ENCODE measurements at regions not wholly inside any gene's neighbourhood (a gene's known extent, or its start where the extent isn't known, plus 50 kb on each side); places are given as distances from the start of the nearest gene placed in this dataset.

DNA sequence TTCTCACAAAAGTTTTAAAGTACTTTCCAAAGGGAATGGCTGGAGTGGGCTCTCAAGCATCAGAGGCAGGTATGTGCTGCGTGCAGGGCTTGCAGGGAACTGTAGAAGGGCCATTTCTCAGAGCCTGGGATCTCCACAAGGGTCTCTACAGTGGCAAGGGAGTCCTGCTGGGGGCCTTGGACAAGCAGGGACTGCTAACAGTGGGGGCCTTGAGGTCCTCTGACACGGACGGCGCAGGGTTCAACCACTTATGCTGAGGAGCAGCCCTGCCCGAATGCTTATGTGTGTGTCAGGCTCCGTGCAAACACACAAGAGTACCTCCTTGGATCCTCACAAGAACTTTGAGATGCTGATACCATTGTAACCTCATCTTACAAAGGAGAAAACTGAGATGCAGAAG, 342.1 kb upstream of the COBL start:
- DNase-seq = no peak

DNA sequence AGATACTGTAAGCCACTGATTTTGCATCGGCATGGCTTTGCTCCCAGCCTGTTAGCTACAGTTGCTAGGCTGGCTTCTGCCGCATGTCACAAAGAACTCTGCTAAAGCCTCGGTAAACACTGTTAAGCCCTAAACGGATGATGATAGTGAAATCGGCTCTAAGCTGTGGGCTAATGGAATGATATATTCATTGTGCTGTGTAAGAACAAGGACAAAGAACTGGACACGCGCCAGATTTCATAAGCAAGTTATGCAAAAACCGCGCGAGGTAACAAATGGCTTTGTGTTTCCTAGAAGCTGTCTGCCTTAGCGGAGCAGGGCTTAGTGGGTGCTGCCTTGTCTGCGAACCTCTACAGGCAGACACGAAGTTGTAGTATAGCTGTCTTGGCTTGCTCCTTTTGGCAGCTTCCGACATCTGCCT, 331.3 kb upstream of the COBL start:
- no peak for DNase-seq

DNA sequence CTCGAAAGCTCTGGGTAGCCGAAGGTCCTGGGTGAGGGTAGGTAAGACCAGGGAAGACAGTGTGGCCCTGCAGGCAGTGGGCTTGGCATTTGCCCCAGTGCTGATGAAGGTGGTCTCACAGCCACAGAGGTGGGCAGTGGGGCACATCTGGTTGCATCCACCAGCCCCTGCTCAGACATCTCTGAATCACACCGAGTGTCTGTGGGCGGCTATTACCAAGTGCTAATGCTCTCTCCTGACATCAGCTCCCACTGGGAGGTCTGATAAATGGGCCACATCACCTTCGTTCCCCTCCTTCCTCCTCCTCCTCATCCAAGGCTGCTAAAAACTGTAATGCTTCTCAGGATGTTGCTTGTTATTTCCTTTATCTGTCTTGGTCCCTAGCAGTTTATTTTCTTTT, 330.9 kb upstream of the COBL start:
- no peak for DNase-seq

DNA sequence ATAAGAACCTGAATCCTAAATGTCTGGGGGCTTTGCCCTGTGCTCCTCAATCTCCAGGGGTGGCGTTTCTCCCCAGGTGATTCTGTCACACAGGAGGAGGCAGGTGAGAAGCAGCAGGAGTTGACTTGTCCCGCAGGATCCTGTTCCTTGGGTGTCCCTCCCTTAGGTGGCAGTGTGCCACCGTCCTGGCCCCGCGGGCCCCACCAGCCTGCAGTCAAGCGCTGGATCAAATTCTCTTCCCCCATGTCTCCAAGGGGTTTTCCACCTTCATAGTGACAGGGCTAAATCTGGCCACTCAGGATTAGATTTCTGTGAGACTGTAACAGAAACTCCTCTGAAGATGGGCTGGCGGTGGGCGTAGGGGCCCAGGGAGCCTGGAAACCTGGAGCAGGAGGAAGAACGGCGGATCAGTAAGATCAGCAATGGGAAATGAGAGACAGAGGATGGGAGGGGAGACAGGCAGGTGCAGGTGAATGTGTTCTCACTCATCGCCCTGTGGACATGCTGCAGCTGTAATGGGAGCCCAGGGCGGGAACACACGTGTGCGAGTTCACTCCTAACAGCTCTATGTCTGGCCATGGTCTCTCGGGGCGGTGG, 329.2 kb upstream of the COBL start:
- no peak for DNase-seq

DNA sequence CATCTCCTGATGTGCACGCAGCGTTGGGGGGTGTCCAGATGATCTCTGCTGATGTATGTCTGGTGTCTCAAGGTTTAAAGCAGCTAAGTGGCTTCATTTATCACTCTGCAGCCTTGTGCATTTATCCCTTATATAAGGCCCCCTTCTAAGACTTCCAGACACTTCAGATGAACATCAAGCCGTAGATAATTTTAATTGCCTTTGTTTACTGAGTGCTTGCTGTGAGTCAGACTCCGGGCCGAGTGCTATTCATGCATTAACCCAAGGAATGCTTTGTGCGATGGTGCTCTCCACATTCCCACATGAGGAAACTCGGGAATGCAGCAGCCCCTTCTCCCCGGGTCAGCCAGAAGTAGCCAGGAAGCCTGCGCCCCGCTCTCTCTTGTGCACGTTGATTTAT, 328.6 kb upstream of the COBL start:
- no peak for DNase-seq

DNA sequence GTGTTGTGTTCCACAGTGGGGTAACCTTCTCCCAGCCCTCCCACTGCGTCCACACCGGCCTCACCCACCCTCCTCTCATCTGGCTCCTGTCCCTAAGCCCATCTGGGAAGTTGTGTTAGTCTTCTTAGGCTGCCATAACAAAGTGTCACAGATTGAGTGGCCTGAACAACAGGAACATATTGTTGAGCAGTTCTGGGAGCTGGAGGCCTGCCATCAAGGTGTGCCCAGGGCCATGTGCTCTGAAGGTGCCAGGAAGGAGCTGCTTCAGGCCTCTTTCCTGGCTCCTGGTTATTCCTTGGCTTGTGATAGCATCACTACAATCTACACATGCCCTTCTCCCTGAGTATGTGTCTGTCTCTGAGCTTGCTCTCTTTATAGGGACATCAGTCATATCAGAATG, 327.6 kb upstream of the COBL start:
- DNase-seq = no peak

DNA sequence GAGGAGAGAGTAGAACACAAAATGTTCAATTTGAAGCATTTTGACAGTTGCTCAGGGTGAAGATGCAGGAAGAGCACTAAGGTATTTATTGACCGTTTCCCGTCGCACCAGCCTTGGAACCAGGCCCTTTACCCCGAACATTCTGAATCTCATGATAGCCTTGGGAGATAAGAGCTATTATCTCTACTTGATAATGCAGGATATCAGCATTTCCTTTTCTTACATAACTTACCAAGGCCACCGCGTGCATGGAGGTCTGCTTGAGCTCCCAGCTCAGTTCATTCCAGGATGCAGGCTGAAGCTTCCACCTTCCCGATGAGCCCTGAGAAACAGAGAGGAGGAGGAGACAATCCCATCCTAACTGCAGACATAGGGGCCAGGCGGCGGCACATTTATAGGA, 324.2 kb upstream of the COBL start:
- DNase-seq = no peak

DNA sequence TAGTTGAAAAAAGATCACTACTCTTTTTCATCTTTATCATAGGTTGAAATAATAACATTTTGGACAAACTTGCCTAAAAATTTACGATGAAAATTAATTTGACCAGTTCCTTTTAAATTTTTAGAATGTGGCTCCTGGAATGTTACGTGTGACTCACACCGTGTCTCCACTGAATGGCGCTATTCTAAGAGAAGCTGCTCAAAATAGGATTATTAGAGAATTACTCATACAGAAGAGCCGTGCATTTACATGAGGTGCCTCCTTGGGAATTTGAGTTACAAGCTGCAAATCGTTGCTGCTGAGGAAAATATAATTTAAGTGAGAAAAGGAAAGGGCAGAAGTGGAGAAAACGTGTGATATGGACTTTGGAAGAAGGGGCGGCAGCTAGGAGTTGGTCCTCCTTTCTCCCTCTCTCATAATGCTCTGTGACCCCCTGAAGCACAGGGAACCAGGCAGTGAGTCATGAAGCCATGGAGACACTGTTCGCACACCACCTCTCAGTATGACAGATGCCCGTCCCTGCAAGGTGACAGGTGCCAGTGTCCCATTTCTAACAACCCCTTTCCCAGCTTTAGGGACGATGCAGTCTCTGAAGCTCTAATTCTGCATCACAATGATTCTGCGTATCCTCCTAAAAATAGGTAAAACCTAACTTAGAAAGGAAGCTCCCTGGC, 323.2 kb upstream of the COBL start:
- DNase-seq = no peak

DNA sequence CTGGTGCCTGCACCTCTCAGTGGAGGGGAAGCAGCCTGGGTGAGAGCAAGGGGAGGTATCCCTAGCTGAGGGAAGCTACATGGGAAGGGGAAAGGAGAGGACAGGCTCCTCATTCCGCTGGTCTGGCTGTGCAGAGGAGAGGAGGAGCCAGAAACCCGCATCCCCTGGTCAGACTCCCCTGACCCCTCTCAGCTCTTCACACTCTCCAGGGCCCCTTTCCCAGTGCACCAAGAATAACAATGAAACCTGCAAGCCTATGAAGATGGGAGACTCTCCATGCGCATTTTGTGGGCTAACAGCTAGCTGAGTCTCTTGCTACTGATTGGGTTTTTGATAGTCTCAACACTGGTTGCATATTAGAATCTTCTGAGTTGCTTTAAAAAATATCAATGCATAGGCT, 319.9 kb upstream of the COBL start:
- DNase-seq = no peak

DNA sequence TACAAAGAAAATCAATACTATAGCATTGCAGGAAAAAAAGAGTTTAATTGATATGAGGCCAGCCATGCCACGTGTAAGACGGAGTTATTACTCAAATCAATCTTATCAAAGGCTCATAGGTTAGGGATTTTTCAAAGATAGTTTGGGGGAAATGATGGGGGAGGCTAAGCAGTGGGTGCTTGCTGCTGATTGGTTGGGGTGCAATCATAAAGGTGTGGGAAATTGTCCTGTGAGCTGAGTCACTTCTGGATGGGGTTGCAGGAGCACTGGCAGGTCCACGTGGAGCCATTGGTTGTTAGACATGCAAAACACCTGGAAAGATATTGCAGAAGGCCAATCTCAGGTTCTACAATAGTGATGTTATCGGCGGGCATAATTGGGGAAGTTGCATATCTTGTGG, 319.2 kb upstream of the COBL start:
- DNase-seq = no peak

DNA sequence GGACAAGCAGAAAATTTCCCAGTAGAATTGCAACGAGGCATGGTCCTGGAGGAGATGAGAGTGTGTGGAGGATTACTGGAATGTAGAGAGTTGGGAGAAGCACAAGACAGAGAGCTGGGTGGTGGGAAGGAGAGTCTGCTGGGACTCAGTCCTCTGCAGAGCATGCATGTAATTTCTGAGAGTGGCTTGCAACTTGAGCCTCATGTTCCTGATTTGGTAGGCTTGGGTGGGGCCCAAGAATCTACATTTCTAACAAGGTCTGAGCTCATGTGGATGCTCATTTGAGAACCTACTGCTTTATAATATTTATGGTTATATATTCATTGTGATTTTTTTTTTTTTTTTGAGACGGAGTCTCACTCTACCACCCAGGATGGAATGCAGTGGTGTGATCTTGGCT, 317.9 kb upstream of the COBL start:
- no peak for DNase-seq

DNA sequence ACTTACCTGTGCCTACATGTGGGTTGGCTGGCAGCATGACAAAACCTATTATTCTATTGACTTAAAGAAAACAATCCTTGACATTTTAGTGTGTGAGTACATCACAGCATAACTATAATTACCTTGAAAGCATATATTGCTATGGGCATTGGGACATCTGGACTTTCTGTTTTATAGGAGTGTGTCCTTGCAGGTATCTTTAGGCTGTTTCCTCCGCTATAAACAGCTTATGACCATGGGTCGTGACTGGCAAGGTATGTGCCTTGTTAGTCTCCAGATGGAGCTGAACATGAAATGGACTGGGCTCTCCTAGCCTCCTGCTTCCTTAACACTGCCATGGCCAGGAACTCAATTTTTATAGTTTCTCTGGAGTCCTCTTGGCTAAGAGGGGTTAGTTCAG, 317.4 kb upstream of the COBL start:
- no peak for DNase-seq

DNA sequence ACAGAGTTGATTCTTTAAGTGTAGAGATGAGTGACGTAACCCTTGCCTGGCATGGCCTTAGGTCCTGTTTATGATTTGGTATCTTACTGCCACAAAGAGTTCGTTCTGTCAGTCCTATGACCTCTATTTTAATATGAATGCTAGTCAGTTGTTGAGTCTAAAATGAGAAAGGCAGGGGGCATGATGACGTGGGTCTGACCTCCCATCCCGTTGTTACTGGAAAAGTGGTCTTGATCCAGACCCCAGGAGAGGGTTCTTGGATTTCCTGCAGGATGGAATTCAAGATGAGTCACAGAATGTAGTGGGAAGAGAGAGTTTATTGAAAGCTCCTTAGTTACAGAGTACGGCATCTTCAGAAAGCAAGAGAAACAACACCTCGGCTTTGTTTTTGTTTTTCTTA, 317.0 kb upstream of the COBL start:
- no peak for DNase-seq

DNA sequence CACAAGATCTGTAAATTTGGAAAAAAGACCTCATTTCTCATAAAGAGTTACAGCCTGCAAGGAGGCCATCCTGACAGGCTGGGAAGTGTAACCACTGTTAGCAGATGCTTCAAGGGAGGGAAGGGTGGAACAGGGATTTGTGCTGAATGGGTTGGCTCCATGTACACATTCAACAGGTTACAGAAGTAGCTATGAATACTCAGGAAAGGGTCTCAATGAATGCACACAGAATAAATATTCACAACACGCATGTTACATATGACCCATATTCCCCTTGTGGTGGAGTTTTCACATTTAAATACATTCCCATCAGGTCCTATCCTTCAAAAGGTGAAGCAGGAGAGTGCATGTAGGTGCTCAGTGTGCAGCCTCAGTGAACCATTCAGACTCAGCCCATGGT, 316.4 kb upstream of the COBL start:
- no peak for DNase-seq

DNA sequence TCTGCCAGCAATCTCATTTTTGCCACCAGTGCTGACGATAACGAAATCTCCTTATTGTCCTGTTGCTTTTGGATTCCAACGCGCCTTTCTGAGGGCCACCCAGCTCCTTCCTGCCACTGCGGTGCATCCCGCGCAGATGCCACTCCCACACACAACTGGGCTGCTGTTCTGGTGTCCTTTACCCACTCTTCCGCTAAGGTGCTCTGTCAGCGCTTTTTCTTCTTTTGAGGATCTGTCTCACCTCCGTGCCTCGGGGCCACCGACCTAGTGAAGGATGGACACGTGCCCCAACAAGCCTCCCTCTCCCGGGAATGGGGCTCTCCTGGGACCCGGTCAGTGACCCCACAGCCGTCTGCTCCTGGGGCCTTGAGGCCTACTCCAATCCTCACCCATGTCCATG, 314.3 kb upstream of the COBL start:
- no peak for DNase-seq

DNA sequence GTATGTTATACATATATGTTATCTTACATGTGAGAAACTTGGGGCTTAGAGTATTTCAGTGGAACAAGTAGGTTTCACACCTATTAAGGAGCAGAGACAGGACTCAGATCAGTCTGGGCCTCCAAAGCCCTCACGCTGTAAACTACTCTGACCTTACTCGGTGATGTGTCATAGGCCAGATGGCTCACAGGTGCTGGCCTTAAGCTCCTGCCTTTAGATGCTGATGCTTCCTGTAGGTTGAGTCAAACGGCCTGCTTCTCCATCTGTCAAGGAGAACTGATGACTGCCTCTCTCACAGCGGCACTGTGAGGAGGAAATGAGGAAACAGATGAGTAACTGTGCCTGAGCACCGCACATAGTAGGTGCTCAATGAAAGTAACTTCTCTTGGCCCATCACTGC, 312.6 kb upstream of the COBL start:
- DNase-seq = no peak

DNA sequence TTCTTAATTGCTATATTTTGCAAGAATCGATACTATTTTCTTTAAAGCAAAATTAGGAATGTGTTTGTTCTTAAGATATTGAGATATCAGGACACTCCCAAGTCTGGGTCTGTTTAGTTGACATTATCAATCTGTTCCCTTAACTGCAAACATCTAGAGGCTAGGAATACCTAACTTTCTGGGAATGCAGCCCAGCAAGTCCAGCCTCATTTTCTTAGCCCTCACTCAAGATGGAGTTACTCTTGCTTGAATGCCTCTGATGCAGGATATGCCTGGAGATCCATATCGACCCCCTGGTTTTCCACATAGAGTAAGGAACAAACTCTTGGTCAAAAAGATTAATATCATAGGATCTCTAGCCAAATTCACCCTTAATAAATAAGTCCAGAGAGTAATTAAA, 305.3 kb upstream of the COBL start:
- no peak for DNase-seq

DNA sequence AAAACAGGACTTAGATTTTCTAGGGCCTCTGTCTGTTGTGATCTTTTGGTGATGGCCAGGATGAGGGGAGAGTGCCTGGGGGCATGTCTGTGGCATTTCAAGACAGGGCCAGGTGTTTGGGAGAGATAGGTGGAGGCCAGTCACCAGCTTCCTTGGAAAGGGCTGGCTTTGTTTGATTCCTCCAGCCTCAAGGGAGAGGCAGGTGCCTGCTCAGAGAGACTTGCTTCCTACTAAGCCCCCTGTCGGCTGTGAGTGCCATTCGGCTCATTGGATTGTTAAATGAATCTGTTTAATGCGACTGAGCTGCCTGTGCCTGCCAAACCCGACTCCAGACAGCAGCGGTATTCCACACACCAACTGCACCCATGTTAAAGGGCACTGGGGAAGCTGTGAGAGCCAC, 304.1 kb upstream of the COBL start:
- no peak for DNase-seq

DNA sequence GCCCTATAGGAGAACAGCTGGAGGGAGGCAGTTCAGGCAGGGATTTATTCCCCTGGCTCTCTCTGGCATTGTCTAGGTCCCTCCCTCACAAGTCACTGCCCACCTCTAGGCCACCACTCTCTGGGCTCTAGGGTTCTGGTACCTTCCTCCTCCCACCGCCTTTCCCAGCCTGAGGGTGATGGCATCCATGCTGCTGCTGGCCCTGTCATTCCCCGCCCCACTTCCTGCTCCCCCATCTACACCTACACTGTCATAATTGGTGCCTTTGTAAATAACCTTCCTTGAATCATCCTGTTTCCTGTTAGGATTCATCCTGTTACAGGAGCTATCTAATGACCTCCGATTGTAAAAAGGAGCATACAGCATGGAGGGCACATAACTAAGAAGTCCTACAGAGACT, 303.3 kb upstream of the COBL start:
- DNase-seq = no peak

DNA sequence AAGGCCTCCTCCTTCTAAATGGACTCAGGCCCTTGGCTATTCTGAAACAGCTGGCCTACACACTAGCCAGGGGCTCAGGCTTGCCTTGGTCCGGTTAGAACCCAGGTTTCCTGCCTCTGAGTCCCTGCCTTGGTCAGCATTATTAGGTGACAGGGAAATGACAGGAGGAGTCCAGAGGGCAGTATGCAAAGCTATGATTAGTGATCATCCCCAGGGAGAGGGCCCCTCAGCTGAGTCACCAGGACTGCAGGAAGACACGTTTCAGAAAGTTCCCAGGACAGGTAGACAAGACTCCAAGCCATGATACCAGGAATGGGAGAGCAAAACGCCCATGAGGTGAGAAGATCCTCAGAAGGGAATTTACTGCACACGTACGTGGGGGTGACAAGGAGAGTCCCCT, 301.1 kb upstream of the COBL start:
- DNase-seq = no peak

DNA sequence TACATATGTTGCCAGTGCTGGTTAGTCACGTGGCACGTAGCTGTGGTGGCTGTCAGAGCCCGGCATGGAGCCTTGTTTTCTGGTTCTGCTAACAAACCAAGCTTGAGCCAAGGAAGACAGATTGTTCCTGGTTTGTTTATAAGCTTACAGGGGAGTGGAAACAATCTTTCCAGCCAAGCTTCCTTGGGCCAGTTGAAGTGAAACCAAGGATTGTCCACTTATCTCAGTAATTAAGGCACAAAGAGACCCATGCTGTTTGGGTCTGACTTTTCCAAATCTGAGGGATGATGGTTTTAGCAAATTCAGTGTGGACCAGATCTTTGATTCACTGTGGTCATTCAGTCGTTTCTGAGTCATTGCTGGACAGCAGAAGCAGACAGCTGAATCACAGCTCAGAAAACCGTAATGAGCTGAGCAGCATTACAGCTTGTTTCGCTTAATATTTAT, 297.3 kb upstream of the COBL start:
- DNase-seq = no peak

DNA sequence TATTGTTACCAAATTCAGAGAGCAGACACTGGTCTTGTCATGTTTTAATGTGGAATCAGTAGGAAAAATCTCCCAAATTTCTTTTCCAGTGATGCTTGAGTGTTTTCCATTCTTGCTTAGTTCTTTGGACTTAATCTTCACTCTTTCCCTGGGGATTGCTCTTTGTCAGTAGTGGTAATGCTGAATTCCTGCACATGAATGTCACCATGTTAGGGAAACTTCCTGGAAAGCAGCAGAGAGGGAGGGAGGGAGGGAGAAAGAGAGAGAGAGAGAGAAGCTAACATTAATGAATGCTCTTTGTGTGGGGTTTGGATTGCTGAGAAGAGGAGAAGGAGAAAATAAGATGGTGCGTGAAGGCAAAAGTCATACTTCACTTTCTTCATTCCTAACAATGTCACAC, 295.3 kb upstream of the COBL start:
- no peak for DNase-seq

DNA sequence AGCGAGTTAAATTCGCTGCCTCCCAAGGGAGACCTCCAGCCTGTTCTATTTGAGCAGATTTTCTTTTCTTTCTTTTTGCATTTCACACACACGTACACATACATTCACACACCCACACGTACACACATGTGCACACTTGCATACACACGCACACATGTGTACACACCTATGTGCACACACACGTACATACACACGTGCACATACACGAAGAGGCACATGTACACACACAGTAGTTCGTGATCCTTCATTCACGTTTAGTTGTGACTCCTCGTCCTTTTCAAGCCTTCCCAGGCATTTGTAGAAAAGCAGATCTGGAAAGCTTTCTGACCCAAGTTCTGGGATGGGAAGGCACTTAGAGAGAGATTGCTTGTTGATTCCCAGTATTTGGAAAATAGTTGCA, 290.8 kb upstream of the COBL start:
- DNase-seq = no peak

DNA sequence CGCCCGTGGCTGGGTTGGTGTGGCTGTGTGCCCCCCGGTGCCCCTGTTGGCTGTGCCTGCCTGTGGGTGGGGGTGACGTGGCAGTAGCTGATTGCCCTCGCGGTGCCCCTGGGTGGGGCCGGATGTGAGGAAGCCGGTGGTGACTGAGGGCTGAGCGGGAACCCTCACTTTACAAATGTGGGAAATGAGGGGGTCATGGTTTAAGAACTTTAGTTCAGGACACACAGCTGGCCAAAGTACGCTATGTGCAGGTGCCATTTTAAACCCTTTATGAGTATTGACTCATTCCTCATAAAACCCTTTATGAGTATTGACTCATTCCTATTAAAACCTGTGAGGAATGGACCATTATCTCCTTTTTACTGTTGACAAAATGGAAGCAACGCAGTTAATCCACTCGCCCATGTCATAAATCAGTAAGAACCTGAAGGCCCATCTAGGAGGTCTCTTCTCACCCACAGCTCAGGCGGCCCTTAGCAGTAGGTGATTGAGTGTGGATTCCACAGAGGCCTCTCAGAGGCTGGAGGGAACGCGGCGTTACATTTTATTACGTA, 290.1 kb upstream of the COBL start:
- no peak for DNase-seq

DNA sequence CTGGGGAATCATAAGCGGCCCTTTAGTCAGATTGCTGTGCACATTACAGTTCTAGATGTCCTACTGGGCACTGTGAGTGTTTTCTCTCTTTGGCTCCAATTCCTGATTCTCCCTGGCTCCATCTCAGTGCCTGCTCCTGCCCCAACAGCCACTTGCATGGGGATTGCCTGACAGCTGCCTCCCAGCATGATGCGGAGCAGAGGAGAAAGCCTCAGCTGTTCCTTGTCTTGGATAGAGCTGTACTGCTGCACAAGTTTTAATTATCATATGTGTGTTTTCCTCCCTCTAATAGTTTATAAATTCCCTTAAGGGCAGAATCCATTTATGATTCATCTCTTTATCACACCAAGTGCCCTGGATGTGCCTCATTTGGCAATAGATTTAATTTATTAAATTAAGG, 285.8 kb upstream of the COBL start:
- DNase-seq = no peak

Measured in hindlimb muscle (tissue), 1 donor.